GM18499 (cell line): ENCODE measurements at regions not wholly inside any gene's neighbourhood (a gene's known extent, or its start where the extent isn't known, plus 50 kb on each side); places are given as distances from the start of the nearest gene placed in this dataset.
A peak's percentile ranks its signal among the peaks of the same experiment; 100 is the strongest.

Experiments used
- ATAC-seq: cut with Tn5 transposase; IDR thresholded peaks from one replicate; pipeline ENCODE4 v1.9.1; 2021; ENCODE audit warnings: moderate number of reproducible peaks; ENCODE audit not compliant: insufficient read depth, unreplicated experiment

GRCh38 chr10:75347186-75347585, 54.4 kb downstream of the ZNF503 start:
- ATAC-seq: no peak

DNA sequence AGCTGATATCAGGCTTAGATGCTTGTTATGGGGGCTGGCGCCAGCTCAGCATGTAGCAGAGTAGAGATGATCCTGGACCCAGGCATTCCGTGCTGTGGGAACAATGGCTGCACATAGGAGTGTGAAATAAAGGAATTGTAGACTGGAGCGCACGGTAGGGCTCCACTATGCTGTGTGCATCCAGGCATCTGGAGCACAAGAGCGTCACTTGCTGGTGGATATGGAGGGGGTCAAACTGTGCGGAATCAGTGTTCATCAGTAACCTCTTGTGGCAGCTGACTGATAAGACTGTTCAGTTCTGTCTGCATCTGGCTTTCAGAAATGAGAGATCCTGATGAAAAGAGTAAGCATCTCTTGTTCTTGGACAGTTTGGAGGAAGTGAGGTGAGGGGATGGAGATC, 55.8 kb downstream of the ZNF503 start:
- no peak for ATAC-seq

DNA sequence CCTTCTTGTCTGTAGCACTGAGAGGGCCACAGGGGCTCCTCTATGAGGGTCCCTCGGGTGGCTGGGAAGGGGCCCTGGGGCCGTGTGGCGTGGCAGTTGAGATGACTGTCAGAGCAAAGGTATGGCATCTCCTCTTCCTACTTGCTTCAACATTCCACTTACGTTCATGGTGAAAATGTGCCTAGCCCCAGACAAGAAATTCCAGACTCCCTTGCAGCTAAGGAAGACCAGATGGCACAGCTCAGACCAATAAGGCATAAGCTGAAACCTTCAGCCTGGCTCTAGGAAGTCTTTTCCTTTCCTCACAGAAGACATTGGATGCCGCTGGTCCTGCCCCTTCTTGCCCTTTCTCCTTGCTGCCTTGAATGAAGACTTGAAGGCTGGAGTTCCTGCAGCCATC, 57.4 kb downstream of the ZNF503 start:
- no peak for ATAC-seq

DNA sequence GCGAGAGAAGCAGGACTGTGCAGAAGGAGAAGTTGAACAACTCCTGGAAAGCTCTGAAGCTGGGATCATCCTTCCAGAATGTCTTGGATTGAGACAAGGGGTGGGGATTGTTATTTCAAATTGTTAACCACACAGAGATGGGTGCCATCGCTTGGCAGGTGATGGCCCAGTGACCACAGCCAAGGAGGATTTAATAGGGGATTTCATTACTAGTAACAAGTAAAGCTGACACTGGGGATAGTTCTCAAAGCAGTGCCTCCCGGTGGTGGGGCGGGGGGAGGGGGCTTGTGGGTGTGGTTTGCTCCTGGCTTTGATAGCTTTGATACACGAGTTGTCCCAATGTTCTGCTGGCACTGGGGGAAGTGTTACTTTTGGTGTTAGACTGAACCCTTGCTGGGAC, 59.2 kb downstream of the ZNF503 start:
- no peak for ATAC-seq

DNA sequence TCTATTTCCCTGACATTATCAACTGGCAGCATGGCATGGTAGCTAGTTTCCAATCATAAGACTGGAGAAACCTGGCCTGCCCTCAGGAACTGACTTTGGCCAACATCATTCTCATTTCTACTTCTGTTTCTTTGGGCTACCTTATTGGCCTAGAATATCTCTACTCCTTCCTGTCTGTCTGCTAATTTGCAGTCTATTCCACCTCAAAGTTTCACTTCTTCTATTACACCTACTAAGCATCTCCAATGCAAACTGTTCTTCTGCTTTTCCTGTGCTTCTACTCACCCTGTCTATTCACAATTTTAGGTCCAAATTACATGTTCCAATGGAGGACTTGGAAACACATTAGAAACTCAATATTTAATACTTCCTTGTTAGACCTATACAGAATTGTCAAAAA, 65.6 kb downstream of the ZNF503 start:
- peak; percentile 95 for ATAC-seq

DNA sequence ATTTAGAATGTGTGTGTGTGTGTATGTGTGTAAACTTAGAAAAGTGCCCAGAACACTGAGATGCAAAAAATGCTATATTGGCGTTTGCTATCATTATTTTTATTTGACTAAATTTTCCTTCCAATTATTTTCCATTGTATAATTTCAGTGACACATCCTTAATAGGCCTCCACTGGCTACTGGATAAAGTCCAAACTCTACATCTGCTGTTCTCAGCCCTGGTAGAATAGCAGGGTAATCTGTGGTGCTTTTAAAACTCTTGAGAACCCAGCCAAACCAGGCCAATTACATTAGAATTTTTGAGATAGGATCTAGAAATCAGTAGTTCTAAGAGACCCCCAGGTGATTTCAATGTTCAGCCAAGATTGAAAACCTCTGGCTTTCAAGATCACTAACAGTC, 66.4 kb downstream of the ZNF503 start:
- no peak for ATAC-seq

DNA sequence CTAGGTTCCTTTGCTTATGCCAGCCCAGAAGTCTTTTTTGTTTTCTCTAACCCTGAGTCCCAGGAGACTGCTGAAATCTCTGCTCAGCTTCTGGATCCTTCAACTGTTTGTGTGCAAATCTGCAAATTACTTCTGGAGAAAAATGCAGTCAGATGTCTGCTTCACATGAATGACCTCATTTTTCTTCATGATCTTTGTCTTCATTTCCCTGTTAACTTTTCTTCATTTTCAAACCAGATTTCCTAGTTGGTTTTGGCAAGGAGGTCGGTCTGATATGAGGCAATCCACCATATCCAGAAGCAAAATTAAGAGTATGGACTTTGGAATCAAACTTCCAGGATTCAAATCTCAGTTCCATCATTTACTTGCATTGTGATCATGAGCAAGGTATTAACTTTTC, 66.8 kb downstream of the ZNF503 start:
- no peak for ATAC-seq

GRCh38 chr10:75332081-75332480, 69.5 kb downstream of the ZNF503 start:
- no peak for ATAC-seq

GRCh38 chr10:75331081-75331480, 70.5 kb downstream of the ZNF503 start:
- no peak for ATAC-seq

GRCh38 chr10:75329190-75329745, 72.3 kb downstream of the ZNF503 start:
- ATAC-seq: no peak

GRCh38 chr10:75326306-75326705, 75.3 kb downstream of the ZNF503 start:
- ATAC-seq: no peak

DNA sequence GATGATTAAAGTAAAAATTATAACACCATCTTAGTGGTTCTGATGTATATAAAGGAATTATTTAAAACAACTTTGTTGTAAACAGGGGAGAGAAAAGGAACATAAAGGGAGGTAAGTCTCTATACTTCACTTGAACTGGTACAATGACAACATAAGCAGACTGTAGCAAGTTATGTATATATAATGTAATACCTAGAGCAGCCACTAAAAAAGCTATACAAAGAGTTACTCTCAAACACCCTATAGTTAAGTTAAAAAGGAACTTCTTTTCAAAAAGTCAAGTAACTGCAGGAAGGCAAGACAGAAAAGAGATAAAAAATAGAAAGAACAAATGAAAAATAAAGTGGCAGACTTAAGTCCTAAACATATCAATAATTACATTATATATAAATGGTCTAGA, 82.3 kb downstream of the ZNF503 start:
- no peak for ATAC-seq

GRCh38 chr10:75314570-75314969, 78.8 kb upstream of the COMTD1 start:
- no peak for ATAC-seq

DNA sequence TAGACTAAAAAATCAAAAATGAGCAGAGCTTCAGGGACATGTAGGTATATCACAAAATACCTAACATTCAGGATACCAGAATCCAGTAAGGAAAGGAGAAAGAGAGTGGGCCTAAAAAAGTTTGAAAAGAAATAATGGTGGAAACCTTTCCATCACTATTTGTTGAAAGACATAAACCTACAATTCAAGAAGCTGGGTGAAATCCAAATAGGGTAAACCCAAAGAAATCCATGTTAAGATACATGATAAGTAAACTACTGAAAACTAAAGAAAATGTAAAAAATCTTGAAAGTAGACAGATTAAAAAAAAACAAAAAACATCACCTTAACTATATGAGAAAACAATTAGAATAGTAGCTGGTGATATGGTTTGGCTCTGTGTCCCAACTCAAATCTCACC, 76.7 kb upstream of the COMTD1 start:
- ATAC-seq: no peak

- ATAC-seq: no peak
Observed at GRCh38 chr10:75305675-75306074, 69.9 kb upstream of the COMTD1 start.

GRCh38 chr10:75304741-75305390, 69.1 kb upstream of the COMTD1 start:
- ATAC-seq: no peak

DNA sequence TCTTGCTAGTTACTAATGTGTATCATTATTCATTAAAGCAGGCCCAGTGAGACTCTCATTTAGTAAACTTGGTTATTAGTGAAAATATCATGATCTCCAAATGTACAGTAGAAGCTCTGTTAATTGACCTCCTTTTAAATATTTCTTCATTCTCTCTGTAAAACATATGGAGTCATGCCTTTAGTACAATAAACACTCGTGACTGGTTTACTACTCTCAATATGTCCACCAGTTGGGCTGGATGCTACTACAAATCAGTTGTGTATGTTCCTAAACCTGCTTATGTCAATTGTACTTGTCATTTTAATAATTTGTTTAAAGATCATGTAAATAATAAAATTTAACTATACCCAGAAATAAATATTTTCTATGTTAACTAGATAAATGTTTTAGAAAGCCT, 68.6 kb upstream of the COMTD1 start:
- no peak for ATAC-seq

DNA sequence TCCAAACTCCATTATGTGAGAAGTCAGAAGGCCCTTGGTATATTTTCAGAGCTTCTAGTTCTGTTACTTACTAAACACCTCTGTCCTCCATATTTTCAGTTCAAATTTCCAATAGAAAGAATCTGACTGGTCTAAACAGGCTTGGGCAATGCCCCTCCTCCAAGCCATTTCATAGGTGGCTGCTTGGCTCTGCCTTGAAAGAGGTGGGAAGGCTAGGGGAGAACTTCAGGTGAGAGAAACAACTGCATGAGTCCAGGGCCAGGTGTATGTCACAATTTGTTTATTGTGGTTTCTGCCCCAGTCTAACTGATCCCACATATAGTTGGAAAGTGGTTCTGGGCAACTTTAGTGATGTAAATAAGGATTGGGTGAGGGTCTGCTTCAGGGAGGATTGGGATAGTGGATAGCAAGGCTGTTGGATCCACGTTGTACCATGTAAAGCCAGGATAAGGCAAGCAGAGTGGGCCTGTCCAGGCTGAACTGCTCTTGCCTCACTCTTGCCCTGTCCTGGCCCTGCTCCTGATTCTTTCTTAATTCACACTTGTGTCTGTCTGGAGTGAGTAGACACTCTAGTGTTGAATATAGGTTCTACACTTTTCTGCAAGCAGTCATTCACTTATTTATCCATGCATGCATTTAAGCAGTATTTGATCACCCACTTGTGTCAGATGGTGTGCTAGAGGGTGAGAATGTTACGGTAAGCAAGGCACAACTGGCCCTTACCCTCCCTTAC, 67.5 kb upstream of the COMTD1 start:
- no peak for ATAC-seq

DNA sequence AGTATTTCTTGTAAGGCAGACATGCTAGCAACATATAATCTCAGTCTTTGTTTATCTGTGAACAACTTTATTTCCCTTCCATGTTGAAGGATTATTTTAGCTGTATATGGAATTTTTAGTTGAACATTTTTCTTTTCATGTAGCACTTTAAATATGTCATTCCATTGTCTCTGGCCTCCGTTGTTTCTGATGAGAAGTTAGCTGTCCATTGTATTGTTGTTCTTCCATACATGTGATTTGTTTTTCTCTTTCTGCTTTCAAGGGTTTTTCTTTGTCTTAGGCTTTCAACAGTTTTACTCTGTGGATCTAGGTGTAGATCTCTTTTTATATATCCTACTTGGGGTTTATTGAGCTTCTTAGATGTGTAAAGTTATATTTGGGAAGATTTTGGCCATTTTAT, 66.3 kb upstream of the COMTD1 start:
- no peak for ATAC-seq

DNA sequence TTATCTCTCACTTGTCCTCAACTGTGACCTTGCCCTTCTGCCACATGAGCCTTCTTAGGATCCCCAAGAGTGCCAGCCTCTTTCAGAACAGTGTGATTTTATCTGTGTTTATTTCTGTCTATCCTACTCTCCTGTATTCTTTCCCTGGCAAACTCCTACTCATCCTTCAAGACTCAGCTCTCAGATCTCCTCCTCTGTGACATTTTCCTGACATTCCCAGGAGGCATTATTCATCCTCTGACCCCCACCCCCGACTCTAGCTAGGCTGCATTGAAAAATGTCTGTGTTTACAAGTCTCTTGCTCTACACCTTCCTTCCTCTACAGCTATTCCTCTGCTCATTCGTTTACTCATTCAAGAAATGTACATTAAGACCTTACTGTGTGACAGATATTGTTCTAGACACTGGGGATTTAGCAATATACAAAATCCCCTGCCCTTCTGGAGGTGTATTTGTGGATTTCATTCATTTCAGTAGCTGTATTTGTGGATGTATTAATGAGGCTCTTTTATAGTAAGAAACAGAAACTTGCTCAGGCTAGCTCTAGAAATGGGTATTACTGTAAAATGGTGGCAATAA, 61.4 kb upstream of the COMTD1 start:
- ATAC-seq: no peak

GRCh38 chr10:75295868-75296441, 60.2 kb upstream of the COMTD1 start:
- ATAC-seq: no peak
